Endothelial cell of umbilical vein (primary cell): ENCODE measurements at regions not wholly inside any gene's neighbourhood (a gene's known extent, or its start where the extent isn't known, plus 50 kb on each side); places are given as distances from the start of the nearest gene placed in this dataset.

ENCODE experiments used
- BruUV-seq: library from RNA; stranded (reverse); fragments of 400-500 nt; replicated peaks from 2 replicates; lab custom pipeline; 2021; lab: Mats Ljungman, UMichigan
- CTCF ChIA-PET: fragments of 300-600, 350-600 bp; sonication (Branson Sonifier 250); formaldehyde crosslinking; loops from one replicate; lab custom pipeline; 2021; ENCODE audit warnings: antibody characterized with exemption, inconsistent platforms; lab: Charles Lee
- POLR2A ChIA-PET: fragments of 300-600, 350-600 bp; sonication (Branson Sonifier 250); formaldehyde crosslinking; loops from one replicate; lab custom pipeline; 2021; ENCODE audit warnings: antibody characterized with exemption, inconsistent platforms; lab: Charles Lee
- DNase-seq: peaks from one replicate; pipeline ENCODE4 v3.0.0-alpha.2; 2011; ENCODE audit warnings: low read depth, low spot score
- FAIRE-seq: peaks from 2 replicates; lab custom pipeline; 2011; peaks lifted over from hg19 to GRCh38; lab: Jason Lieb, UNC
- H2AFZ ChIP-seq: 2 replicates; pipeline ENCODE4 v1.6.0; 2012; ENCODE audit warnings: low read depth, low read length, control low read depth, inconsistent platforms
- H3K27ac ChIP-seq: 2 replicates; pipeline ENCODE4 v1.5.1; 2011; ENCODE audit warnings: low read depth, mild to moderate bottlenecking, control low read depth, low read length, moderate library complexity; ENCODE audit not compliant: insufficient read depth
- H3K27me3 ChIP-seq, 2 experiments: 2 replicates each; pipeline versions ENCODE4 v1.6.0 to v1.6.1; 2011; ENCODE audit warnings: low read length in 2 of 2, mixed read lengths in 1 of 2; ENCODE audit not compliant: control insufficient read depth in 2 of 2, insufficient read depth in 2 of 2
- H3K36me3 ChIP-seq, 2 experiments: 2 replicates in 1 of 2; 3 replicates in 1 of 2; pipeline ENCODE4 v1.5.1; 2011; ENCODE audit warnings: low read length in 2 of 2, mild to moderate bottlenecking in 1 of 2, moderate library complexity in 1 of 2; ENCODE audit not compliant: control insufficient read depth in 2 of 2, insufficient read depth in 2 of 2; ENCODE audit errors: extremely low read depth in 1 of 2
- H3K4me1 ChIP-seq: 3 replicates; pipeline ENCODE4 v1.5.1; 2011; ENCODE audit warnings: mild to moderate bottlenecking, low read length; ENCODE audit not compliant: control insufficient read depth, insufficient read depth; ENCODE audit errors: extremely low read depth
- H3K4me2 ChIP-seq: 2 replicates; pipeline ENCODE4 v1.6.1; 2011; ENCODE audit warnings: low read length, control low read depth, mixed read lengths; ENCODE audit not compliant: insufficient read depth
- H3K4me3 ChIP-seq, 3 experiments: fragments of 200-600 bp in 1 of 3; sonication (generic), shearing (Covaris generic) in 1 of 3; replicated peaks in 1 of 3; 2 replicates each; pipeline ENCODE4 v1.5.1; 2011 to 2016; ENCODE audit warnings: control low read depth in 3 of 3, low read length in 3 of 3, mild to moderate bottlenecking in 2 of 3, inconsistent platforms in 1 of 3, low read depth in 1 of 3, moderate library complexity in 1 of 3; ENCODE audit not compliant: insufficient read depth in 1 of 3
- H3K79me2 ChIP-seq: 2 replicates; pipeline ENCODE4 v1.6.0; 2012; ENCODE audit warnings: low read length, inconsistent platforms; ENCODE audit not compliant: control insufficient read depth, insufficient read depth
- H3K9ac ChIP-seq: replicated peaks from 2 replicates; pipeline ENCODE3; 2011; ENCODE audit warnings: low read length, control low read depth; ENCODE audit not compliant: insufficient read depth; ENCODE audit errors: extremely low read depth
- H3K9me1 ChIP-seq: replicated peaks from 3 replicates; pipeline ENCODE4 v1.6.0; 2011; ENCODE audit warnings: mild to moderate bottlenecking, low read length; ENCODE audit not compliant: control insufficient read depth, insufficient read depth; ENCODE audit errors: extremely low read depth
- H3K9me3 ChIP-seq: replicated peaks from 2 replicates; pipeline ENCODE4 v1.5.1; 2012; ENCODE audit warnings: low read length, inconsistent platforms; ENCODE audit not compliant: control insufficient read depth, insufficient read depth
- H4K20me1 ChIP-seq: replicated peaks from 2 replicates; pipeline ENCODE3; 2011; ENCODE audit warnings: mild to moderate bottlenecking, low read length; ENCODE audit not compliant: control insufficient read depth, insufficient read depth; ENCODE audit errors: extremely low read depth
- EZH2 ChIP-seq: IDR thresholded peaks from 2 replicates; pipeline ENCODE4 v1.6.1; 2012; ENCODE audit warnings: borderline replicate concordance, low read depth, mild to moderate bottlenecking, moderate library complexity, low read length, inconsistent platforms; ENCODE audit not compliant: severe bottlenecking
- FOS ChIP-seq: IDR thresholded peaks from 2 replicates; pipeline ENCODE4 v1.6.1; 2011; ENCODE audit warnings: mild to moderate bottlenecking, low read length, moderate library complexity, borderline replicate concordance; ENCODE audit not compliant: insufficient read depth
- GATA2 ChIP-seq: IDR thresholded peaks from 2 replicates; pipeline ENCODE4 v1.7.0; 2011; ENCODE audit warnings: low read depth, mild to moderate bottlenecking, moderate library complexity, mixed read lengths, low read length; ENCODE audit not compliant: insufficient read length, insufficient read depth
- MAX ChIP-seq: IDR thresholded peaks from 2 replicates; pipeline ENCODE4 v1.6.1; 2011; ENCODE audit not compliant: insufficient read depth, insufficient read length
- MYC ChIP-seq: IDR thresholded peaks from one replicate; pipeline ENCODE4 v1.6.1; 2011; ENCODE audit warnings: mild to moderate bottlenecking, low read depth, low read length
- POLR2A ChIP-seq: IDR thresholded peaks from 2 replicates; pipeline ENCODE4 v1.6.1; 2012; ENCODE audit warnings: low read depth, mild to moderate bottlenecking, control low read depth, low read length
- POLR2AphosphoS5 ChIP-seq: IDR thresholded peaks from 2 replicates; pipeline ENCODE4 v1.6.1; 2012; ENCODE audit warnings: low read depth, mild to moderate bottlenecking, control low read depth, low read length, moderate library complexity; ENCODE audit not compliant: insufficient read depth
- dilution Hi-C: fragments of 300-500 bp; cut with MboI; formaldehyde crosslinking; loops from one replicate; pipeline ENCODE4 v1.15.0; 2019; ENCODE audit warnings: low sequenced_read_pairs; ENCODE audit not compliant: extremely low pct_ligation_motif_present
- intact Hi-C: fragments of 100-400 bp; cut with micrococcal nuclease; formaldehyde crosslinking; loops from one replicate; pipeline ENCODE4 v1.10.0; 2022

GRCh38 chr3:13163848-13164382, 90.7 kb upstream of the IQSEC1 start:
- CTCF ChIA-PET: no interaction called here
- TF ChIP-seq MYC (no peak), MAX (no peak), GATA2 (no peak), POLR2AphosphoS5 (no peak), POLR2A (no peak), FOS (no peak), EZH2 (no peak)
- no peak for DNase-seq
- Histone ChIP-seq H3K27ac (no peak overlapping the region), H2AFZ (no peak overlapping the region), H3K4me2 (no peak overlapping the region), H3K4me1 (no peaks in the 10 kb centered on the region), H3K4me3 (no peak overlapping the region), H3K9me3 (no peaks in the 10 kb centered on the region), H3K36me3 (no peaks in the 10 kb centered on the region), H3K9me1 (no peaks in the 10 kb centered on the region), H3K9ac (no peak overlapping the region), H3K27me3 (no peaks in the 10 kb centered on the region), H3K79me2 (no peaks in the 10 kb centered on the region), H4K20me1 (no peaks in the 10 kb centered on the region)
- dilution Hi-C loops (no loop called here), intact Hi-C loops (no loop called here)
- no peak for FAIRE-seq
- POLR2A ChIA-PET: no interaction called here
- BruUV-seq: no TSS peak
